AG20443 (cell line): ENCODE measurements at regions not wholly inside any gene's neighbourhood (a gene's known extent, or its start where the extent isn't known, plus 50 kb on each side); places are given as distances from the start of the nearest gene placed in this dataset.

Experiments
- DNase-seq: peaks from one replicate; pipeline ENCODE4 v3.0.0; 2012; ENCODE audit warnings: low spot score, mixed read lengths

GRCh38 chr1:29488086-29488793 is 251.9 kb downstream of the PTPRU start:
- DNase-seq = no peak

DNA sequence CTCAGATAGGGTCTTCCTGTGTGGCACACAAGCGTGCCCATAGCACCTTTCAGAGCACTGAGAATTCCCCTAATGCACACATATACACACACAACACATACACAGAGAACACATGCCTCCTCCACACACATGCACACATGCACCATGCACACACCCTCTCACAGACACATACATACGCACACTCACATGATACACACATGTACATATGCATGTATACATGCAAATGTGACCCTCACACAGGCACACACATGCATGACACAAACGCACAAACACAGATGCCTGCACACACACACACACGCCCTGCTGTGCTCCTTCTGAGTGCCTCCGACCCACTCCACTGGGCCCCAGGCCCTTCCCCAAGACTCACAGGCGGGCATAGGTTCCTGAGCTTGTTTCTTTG is 251.0 kb downstream of the PTPRU start:
- DNase-seq = no peak

DNA sequence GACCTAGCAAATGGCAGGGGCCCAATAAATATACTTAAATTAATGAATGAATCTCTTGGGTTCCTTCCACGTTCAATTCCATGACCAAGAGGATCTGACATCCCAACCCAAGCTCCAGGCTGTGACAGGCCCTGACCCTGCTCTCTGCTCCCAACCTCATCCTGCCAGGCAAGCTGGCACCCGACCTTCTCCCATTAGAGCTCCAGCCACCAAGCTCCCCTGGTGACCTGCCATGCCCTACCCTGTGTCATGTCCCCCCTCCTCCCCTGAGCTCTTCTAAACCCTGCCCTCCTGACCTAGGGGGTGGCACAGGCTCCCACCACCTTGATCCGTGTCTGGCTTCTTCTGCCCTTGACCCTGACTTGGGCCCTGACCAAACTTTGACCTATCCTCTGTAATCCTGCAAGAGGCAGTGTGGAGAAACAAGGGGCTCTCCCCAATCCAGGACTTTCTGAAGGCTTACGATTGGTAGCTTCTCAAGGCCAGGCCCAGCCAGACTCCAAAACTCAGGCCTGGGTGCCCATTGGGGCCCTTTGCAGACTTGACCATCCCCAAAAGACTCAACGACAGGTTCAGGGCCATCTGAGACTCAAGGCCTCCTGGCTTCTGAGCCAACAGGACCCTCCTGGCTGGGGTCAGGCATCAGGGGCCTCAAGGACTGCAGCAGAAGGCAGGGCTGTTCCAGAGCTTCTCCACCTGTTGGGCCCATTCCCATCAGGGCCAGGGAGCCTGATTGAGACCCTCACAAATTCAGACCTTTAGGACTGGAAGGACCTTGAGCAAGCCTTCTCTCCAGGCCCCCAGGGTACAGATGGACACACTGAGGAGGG is 249.0 kb downstream of the PTPRU start:
- no peak for DNase-seq

- DNase-seq = no peak
Measured at GRCh38 chr1:29482991-29483390, 246.7 kb downstream of the PTPRU start.

GRCh38 chr1:29482064-29482463 is 245.7 kb downstream of the PTPRU start:
- no peak for DNase-seq

GRCh38 chr1:29481031-29481430 is 244.7 kb downstream of the PTPRU start:
- no peak for DNase-seq

GRCh38 chr1:29478879-29479278 is 242.6 kb downstream of the PTPRU start:
- no peak for DNase-seq

DNA sequence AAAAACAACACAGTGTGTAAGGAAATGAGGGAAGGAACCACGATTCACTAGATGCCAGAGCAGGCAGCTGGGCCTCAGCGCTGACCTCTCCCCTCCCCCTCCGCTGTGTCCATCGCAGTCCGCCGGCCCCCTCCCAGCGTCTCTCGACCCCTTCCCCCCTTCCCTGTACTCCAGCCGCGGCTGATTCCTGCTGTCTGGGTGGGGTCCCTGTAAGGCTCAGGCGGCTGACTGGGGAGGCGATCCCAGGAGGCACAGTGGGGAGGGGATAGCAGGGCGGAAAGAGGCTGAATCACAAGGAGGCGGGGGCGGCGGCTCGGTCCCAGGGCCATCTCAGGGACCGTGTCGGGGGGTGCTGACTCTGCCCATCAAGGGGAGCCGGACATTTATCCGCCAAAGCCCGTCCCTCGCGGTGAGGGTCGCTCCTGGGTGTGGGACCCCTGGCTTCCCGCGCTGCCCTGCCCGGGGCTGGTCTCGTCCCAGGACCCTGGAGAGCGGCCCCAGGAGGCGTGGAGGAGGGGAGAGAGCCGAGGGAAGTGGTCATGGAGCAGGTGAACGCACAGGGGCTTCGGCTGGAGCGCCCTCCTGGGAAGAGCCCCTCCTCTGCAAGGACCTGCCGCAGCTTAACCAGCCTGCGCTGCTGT is 241.9 kb downstream of the PTPRU start:
- no peak for DNase-seq

GRCh38 chr1:29475326-29475725 is 239.0 kb downstream of the PTPRU start:
- no peak for DNase-seq

- no peak for DNase-seq
Measured at GRCh38 chr1:29474274-29475244, 238.2 kb downstream of the PTPRU start.

GRCh38 chr1:29473161-29473855 is 237.0 kb downstream of the PTPRU start:
- DNase-seq = no peak

DNA sequence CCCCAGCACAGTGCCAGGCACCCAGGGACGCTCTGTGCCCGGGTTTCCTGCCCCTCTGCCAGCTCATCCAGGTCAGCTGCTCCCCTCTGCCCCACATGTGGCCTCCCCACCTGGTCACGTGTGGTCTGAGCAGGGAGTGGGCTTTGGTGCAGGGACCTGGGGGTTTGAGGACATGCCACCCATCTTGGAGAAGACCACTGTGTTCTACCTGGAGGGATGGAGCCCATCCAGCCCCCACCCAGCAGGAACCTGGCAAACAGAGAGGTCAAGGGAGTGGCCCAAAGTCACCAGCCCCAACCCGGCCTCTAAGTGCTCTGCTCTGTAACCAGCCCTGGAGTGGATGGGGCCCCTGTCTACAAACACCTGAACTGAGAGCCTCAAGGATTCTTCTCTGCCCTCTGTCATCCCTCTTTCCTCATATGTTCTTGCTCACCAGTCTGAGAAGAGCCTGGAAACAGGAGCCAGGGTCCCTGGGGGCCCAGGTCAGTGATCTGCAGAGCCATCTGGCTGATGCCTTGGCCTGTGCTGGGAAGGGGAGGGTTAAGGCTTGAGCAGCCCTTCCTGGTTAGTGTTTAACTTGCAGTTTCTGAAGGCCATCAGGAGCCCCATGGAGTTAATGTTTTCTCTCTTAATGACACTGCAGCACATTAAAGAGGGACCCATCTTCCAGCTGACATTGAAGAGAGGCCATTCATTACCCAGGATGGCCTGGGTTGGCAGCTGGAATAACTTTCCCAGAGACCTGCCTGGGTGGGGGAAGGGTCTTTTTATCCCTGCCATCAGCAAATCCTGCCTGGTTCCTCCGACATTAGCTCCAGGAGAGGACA is 235.4 kb downstream of the PTPRU start:
- DNase-seq = no peak

DNA sequence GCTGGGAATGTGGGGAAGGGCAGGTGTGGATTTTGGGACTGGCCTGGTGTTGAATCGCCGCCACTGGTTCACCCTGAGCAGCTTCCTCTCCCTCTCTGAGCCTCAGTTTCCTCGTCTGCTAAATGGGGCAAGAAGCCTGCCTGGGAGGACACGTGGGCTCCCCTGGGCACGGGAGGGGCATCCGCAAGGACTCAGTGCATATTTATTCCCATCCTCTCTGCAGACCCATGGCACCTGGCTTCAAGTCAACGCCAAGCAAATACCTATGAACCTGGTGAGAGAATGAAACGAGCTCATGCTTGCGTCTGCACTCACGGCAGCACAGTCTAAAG is 234.4 kb downstream of the PTPRU start:
- no peak for DNase-seq

DNA sequence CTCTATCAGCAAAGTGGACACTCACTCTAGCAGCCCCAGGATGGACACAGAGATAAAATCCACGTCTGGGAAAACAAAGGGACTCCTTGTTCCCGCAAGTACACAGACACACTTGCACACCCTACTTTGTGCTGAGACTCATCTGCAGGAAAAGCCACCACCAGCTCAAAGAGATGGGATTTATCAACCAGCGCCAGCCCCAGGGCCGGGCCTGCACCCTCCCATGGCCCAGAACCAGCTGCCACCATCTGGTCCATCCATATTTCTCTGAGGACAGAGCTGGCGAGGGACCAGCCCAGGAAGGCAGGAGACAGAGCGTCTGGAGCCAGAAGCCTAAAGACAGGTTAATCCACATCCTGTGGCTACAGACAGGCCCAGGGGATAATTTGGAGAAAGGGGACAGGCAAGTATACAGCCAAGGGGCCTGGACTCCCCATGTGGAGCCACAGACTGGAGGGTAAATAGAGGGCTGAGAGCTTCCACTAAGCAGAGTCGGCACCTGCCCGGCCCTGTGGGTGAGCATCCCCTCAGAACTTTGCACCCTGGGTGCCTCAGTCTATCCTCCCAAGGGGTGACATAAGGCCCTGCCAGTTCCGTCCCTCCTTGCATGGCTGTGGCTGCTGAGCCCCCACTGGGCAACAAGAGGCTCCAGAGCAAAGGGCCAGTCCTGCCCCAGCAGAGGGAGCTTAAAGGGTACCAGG is 233.9 kb downstream of the PTPRU start:
- no peak for DNase-seq

DNA sequence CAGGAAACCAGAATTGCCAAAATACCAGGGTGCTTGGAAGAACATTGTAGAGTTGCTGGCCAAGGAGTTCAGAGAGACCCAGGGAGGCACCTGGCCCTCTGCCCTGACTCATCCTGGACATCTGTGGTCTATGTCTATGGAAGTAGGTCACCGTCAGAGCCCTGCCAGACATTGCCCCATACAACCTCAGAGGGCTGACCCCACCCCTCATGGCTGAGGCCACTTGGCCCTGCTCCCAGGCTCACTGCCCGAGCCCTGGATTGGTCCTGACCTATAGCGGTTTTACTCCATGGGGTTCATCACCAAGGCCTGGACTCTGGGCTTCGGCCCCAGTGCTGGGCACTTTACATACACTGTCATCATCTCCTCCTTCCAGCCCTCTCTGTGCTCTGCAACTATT is 233.1 kb downstream of the PTPRU start:
- DNase-seq = no peak

DNA sequence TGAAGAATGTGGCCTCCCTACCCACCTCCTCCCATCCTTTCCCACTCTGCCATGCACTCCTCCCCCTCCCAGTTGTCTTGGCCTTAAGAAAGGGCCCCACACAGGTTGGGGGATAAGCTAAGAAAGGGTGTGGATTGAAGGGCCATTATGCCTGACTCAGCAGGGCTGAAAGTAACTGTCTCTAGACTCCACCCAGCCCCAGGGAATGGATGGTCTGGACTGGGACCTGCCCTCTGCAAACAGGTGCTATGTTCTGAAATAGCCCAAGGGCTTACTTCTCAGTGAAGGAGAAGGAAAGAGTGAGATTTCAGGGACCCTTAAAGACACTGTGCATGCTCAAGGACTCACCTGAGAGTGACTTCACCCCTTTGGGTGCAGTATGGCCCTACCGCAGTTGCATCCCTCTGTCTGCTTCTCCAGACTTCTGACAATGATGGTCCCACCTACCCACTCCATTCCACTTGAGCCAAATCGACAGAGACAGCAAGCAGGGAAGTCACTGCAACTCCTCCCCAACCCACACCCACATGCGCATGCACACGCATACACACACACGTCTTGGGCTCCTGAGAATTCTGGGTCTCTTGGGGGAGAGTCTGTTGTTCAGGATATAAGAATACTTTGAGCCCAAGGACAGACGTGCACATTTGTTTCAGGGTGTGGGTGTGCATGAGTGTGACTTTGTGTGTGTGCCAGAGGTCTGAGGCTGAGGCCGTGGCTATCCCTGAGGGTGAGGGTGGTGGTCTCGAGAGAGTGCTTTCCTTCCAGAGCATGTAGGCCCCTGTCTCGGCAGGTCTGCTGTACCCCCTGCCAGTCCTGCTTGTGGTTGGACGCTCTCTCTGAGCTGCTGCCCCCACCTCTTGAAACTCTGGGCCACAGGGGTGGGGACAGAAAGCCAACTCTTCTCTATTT is 231.9 kb downstream of the PTPRU start:
- DNase-seq = no peak

GRCh38 chr1:29466258-29466657 is 229.9 kb downstream of the PTPRU start:
- no peak for DNase-seq

DNA sequence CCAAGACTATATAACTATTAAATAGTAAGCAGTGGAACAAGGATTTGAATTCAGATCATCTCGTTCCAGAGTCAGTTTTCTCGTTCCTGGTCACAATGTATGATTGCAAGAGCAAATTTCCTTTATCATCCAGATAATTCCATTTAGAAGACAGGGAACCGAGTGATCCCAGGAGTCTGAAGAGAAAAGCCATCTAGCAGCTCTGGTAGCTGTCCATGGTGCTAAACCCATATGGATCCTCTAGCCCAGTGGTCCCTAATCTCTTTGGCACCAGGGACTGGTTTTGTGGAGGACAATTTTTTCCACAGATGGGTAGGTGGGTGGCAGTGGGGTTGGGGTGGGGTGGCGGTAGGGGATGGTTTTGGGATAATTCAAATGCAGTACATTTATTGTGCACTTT is 229.4 kb downstream of the PTPRU start:
- no peak for DNase-seq

DNA sequence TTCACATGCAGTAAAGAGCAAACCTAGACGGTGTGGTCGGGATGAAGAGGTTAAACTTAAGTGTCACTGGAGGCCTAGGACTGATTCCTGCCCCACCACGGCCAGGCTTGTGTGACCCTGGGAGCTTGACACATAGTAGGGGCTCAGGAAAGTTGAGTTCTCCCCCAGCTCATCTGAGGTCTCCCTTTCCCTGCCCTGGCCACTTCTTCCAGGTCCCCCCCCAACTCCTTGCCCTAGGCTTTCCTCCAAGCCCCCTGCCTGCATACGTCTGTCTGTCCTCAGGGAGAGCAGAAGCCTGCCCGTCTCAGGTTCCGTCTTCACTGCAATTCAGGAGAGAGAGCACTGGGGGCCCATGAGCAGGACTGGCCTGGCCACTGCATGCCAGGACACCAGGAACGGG is 225.8 kb downstream of the PTPRU start:
- no peak for DNase-seq
